ENCODE measurements at regions not wholly inside any gene's neighbourhood (a gene's known extent, or its start where the extent isn't known, plus 50 kb on each side); places are given as distances from the start of the nearest gene placed in this dataset.

- no peak overlapping the region for H3K4me3 ChIP-seq (ENCODE audit: control insufficient read depth in 2 of 3, extremely low read depth in 1 of 3, insufficient read depth in 2 of 3, low read depth in 1 of 3, low read length in 3 of 3)
- H3K4me1 ChIP-seq (ENCODE audit: control insufficient read depth, extremely low read depth, insufficient read depth, low read length) = peaks cover 5% of the 10 kb centered on the region
- DNase-seq (ENCODE audit: low read depth, low spot score) (no peak), FAIRE-seq (peak; percentile 26)
- no peaks in the 10 kb centered on the region for H3K79me2 ChIP-seq (ENCODE audit: control insufficient read depth, insufficient read depth, low read length)
- no peaks in the 10 kb centered on the region for H3K27me3 ChIP-seq (ENCODE audit: control insufficient read depth, extremely low read depth, insufficient read depth, low read length)
- H3K9ac ChIP-seq (ENCODE audit: control insufficient read depth, extremely low read depth, insufficient read depth, low read length) = no peak overlapping the region
- no peaks in the 10 kb centered on the region for H3K9me1 ChIP-seq (ENCODE audit: control insufficient read depth, extremely low read depth, insufficient read depth, low read length)
- no peaks in the 10 kb centered on the region for H4K20me1 ChIP-seq (ENCODE audit: control insufficient read depth, extremely low read depth, insufficient read depth, low read length)
- peak overlapping the region; percentile 0 for H2AFZ ChIP-seq (ENCODE audit: control insufficient read depth, low read length)
- TF ChIP-seq CTCF (optimal IDR thresholded peaks at IDR 0.05 in 1 of 3, IDR thresholded peaks at IDR 0.05 in 1 of 3, conservative IDR thresholded peaks at IDR 0.05 in 1 of 3; ENCODE audit: extremely low read depth in 1 of 3, insufficient read depth in 2 of 3, low read length in 3 of 3) (peak; percentile 33 to 74 (median 59)), EZH2 (IDR thresholded peaks at IDR 0.05; ENCODE audit: low read length) (no peak)
- dilution Hi-C loops (cut with MboI; ENCODE audit: extremely low pct_ligation_motif_present, low sequenced_read_pairs) = no loop called here
- H3K36me3 ChIP-seq (ENCODE audit: control insufficient read depth in 2 of 2, extremely low read depth in 1 of 2, insufficient read depth in 2 of 2, low read length in 2 of 2) = no peaks in the 10 kb centered on the region
- no peak overlapping the region for H3K27ac ChIP-seq (ENCODE audit: control insufficient read depth, insufficient read depth, low read length)
- H3K9me3 ChIP-seq (ENCODE audit: control insufficient read depth, low read depth, low read length) = no peaks in the 10 kb centered on the region
- no peak overlapping the region for H3K4me2 ChIP-seq (ENCODE audit: control insufficient read depth, extremely low read depth, insufficient read depth, low read depth, low read length)
Measured at GRCh38 chr6:99802396-99803031, 191.5 kb downstream of the MCHR2 start.

- Histone ChIP-seq H3K9me1 (ENCODE audit: control insufficient read depth, extremely low read depth, insufficient read depth, low read length) (no peaks in the 10 kb centered on the region), H3K9me3 (ENCODE audit: control insufficient read depth, low read depth, low read length) (no peaks in the 10 kb centered on the region), H2AFZ (ENCODE audit: control insufficient read depth, low read length) (no peak overlapping the region), H3K4me2 (ENCODE audit: control insufficient read depth, extremely low read depth, insufficient read depth, low read depth, low read length) (no peak overlapping the region), H3K27me3 (ENCODE audit: control insufficient read depth, extremely low read depth, insufficient read depth, low read length) (peaks cover 7% of the 10 kb centered on the region), H3K36me3 (ENCODE audit: control insufficient read depth in 2 of 2, extremely low read depth in 1 of 2, insufficient read depth in 2 of 2, low read length in 2 of 2) (no peaks in the 10 kb centered on the region), H3K9ac (ENCODE audit: control insufficient read depth, extremely low read depth, insufficient read depth, low read length) (no peak overlapping the region), H3K27ac (ENCODE audit: control insufficient read depth, insufficient read depth, low read length) (no peak overlapping the region), H3K4me3 (ENCODE audit: control insufficient read depth in 2 of 3, extremely low read depth in 1 of 3, insufficient read depth in 2 of 3, low read depth in 1 of 3, low read length in 3 of 3) (no peak overlapping the region), H4K20me1 (ENCODE audit: control insufficient read depth, extremely low read depth, insufficient read depth, low read length) (no peaks in the 10 kb centered on the region), H3K79me2 (ENCODE audit: control insufficient read depth, insufficient read depth, low read length) (no peaks in the 10 kb centered on the region), H3K4me1 (ENCODE audit: control insufficient read depth, extremely low read depth, insufficient read depth, low read length) (no peaks in the 10 kb centered on the region)
- dilution Hi-C loops (cut with MboI; ENCODE audit: extremely low pct_ligation_motif_present, low sequenced_read_pairs) = no loop called here
- no peak for FAIRE-seq
- no peak for DNase-seq (ENCODE audit: low read depth, low spot score)
- no peak for TF ChIP-seq CTCF (optimal IDR thresholded peaks at IDR 0.05 in 1 of 3, IDR thresholded peaks at IDR 0.05 in 1 of 3, conservative IDR thresholded peaks at IDR 0.05 in 1 of 3; ENCODE audit: extremely low read depth in 1 of 3, insufficient read depth in 2 of 3, low read length in 3 of 3)
- no peak for TF ChIP-seq EZH2 (IDR thresholded peaks at IDR 0.05; ENCODE audit: low read length)
Measured at GRCh38 chr6:99808992-99809391, 185.0 kb downstream of the MCHR2 start.
